ENCODE measurements at regions not wholly inside any gene's neighbourhood (a gene's known extent, or its start where the extent isn't known, plus 50 kb on each side); places are given as distances from the start of the nearest gene placed in this dataset.

- H3K36me3 ChIP-seq = no peaks in the 10 kb centered on the region
- no peak overlapping the region for H3K4me3 ChIP-seq
- no peaks in the 10 kb centered on the region for H3K9me3 ChIP-seq
- no peak overlapping the region for H3K27ac ChIP-seq
- no peak for DNase-seq (ENCODE audit: low spot score)
- no peaks in the 10 kb centered on the region for H3K4me1 ChIP-seq
- no peak for TF ChIP-seq CTCF (IDR thresholded peaks at IDR 0.05)
- H3K27me3 ChIP-seq = no peaks in the 10 kb centered on the region
Observed at GRCh38 chr18:2222270-2223185, 348.8 kb downstream of the METTL4 start.

GRCh38 chr18:2223449-2223848 is 347.9 kb downstream of the METTL4 start:
- Histone ChIP-seq H3K4me1 (no peaks in the 10 kb centered on the region), H3K27me3 (no peaks in the 10 kb centered on the region), H3K4me3 (peak overlapping the region; percentile 4 to 31), H3K27ac (no peak overlapping the region), H3K9me3 (no peaks in the 10 kb centered on the region), H3K36me3 (no peaks in the 10 kb centered on the region)
- no peak for DNase-seq (ENCODE audit: low spot score)
- no peak for TF ChIP-seq CTCF (IDR thresholded peaks at IDR 0.05)

- Histone ChIP-seq H3K9me3 (no peaks in the 10 kb centered on the region), H3K4me3 (peak overlapping the region; percentile 4 to 31), H3K4me1 (no peaks in the 10 kb centered on the region), H3K27ac (no peak overlapping the region), H3K27me3 (no peaks in the 10 kb centered on the region), H3K36me3 (no peaks in the 10 kb centered on the region)
- DNase-seq (ENCODE audit: low spot score) = no peak
- peak; percentile 46 to 71 for TF ChIP-seq CTCF (IDR thresholded peaks at IDR 0.05)
Observed at GRCh38 chr18:2223849-2224248, 347.5 kb downstream of the METTL4 start.

- Histone ChIP-seq H3K36me3 (no peaks in the 10 kb centered on the region), H3K27me3 (no peaks in the 10 kb centered on the region)
Observed at GRCh38 chr18:2236232-2236631, 335.1 kb downstream of the METTL4 start.

GRCh38 chr18:2237706-2238105 is 333.6 kb downstream of the METTL4 start:
- TF ChIP-seq CTCF (IDR thresholded peaks at IDR 0.05) = no peak
- H3K36me3 ChIP-seq = no peaks in the 10 kb centered on the region
- H3K27me3 ChIP-seq = no peaks in the 10 kb centered on the region
- no peak for DNase-seq (ENCODE audit: low spot score)
- H3K9me3 ChIP-seq = no peaks in the 10 kb centered on the region
- no peaks in the 10 kb centered on the region for H3K4me1 ChIP-seq
- H3K27ac ChIP-seq = no peak overlapping the region
- no peak overlapping the region for H3K4me3 ChIP-seq

More at GRCh38 chr18:2236232-2236631, 335.1 kb downstream of the METTL4 start:
- no peak for DNase-seq (ENCODE audit: low spot score)
- Histone ChIP-seq H3K27ac (no peak overlapping the region), H3K4me1 (no peaks in the 10 kb centered on the region), H3K9me3 (no peaks in the 10 kb centered on the region), H3K4me3 (no peak overlapping the region)
- no peak for TF ChIP-seq CTCF (IDR thresholded peaks at IDR 0.05)
